ENCODE measurements at regions not wholly inside any gene's neighbourhood (a gene's known extent, or its start where the extent isn't known, plus 50 kb on each side); places are given as distances from the start of the nearest gene placed in this dataset.

DNA sequence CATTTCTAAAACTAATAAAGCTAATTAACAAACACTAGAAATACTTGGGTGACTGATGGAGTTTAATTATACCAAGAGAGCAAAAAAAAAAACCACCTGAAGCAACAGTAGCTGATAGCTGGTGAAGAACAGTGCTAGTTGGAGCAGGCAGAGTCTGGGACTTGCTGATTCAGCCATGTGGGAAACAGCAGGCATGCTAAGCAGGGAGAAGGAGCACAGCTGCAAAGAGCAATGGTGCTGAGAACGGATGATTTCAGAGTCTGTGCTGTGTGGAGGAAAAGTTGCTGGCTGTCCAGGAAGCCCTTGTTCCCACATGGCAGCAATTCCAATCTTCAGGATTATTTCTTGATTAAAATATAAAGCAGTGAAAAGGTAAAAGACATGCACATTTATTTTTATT is 68.8 kb downstream of the NPY1R start:
- CTCF ChIA-PET = no interaction called here
- POLR2A ChIA-PET = no interaction called here
- no peak for DNase-seq (ENCODE audit: extremely low spot score)
- TF ChIP-seq, protein P1, sequence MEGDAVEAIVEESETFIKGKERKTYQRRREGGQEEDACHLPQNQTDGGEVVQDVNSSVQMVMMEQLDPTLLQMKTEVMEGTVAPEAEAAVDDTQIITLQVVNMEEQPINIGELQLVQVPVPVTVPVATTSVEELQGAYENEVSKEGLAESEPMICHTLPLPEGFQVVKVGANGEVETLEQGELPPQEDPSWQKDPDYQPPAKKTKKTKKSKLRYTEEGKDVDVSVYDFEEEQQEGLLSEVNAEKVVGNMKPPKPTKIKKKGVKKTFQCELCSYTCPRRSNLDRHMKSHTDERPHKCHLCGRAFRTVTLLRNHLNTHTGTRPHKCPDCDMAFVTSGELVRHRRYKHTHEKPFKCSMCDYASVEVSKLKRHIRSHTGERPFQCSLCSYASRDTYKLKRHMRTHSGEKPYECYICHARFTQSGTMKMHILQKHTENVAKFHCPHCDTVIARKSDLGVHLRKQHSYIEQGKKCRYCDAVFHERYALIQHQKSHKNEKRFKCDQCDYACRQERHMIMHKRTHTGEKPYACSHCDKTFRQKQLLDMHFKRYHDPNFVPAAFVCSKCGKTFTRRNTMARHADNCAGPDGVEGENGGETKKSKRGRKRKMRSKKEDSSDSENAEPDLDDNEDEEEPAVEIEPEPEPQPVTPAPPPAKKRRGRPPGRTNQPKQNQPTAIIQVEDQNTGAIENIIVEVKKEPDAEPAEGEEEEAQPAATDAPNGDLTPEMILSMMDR (IDR thresholded peaks at IDR 0.05; ENCODE audit: control extremely low read depth, extremely low read depth, low read depth, missing control alignments) = no peak

DNA sequence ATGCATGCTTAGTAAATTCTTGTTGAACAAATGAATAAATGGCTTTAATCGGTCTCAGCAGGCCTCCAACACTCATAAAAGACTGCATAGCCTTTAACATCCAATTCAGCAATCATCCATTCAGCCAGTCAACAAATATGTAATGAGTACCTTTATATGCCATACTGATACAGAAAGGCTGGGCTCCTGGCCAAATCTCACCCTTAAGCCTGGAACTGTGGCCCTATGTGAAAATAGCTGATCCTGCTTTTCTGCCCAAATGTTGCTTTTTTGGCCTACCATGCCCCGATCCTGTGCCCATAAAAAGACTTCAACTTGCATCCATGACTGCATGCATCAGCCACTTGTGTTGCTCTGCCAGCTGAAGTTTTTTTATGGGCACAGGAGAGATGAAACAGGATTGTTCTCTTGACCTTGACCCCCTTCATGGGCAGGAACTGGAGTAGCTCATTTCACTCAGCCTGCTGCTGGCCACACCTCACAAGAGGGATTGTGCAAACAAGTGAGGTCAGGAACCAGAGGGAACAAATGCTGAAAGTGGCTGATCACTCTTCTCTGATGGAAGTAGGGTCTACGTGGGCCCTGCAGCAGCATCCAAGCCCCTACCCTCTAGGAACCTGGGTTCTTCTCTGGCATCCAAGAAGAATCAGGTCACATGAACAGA is 75.6 kb downstream of the NPY1R start:
- DNase-seq (ENCODE audit: extremely low spot score) = no peak
- TF ChIP-seq, protein P1 (IDR thresholded peaks at IDR 0.05; ENCODE audit: control extremely low read depth, extremely low read depth, low read depth, missing control alignments) = no peak
- ChIA-PET POLR2A (no interaction called here), CTCF (no interaction called here)

DNA sequence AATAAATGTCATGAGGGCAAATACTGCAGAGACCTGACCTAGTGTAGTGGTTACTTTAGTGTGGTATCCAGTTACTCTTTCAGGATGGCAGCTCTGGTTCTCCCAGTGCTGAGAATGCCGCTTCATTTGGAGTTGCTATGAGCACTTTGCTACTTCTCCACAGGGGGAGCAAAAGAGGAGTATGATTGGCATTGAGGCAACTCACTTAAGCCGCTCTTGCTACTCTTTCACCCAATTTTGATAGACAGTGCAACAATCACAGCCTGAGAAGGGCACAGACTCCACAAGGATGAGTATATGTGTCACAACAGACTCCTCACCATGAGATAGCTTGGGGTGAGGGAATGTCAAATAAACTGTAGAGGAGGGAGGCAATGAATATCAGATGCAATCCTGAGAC is 81.2 kb downstream of the NPY1R start:
- POLR2A ChIA-PET = no interaction called here
- CTCF ChIA-PET = interaction anchor here (1.7 kb wide), 1 partner anchor 16 kb away, joined by 4 read pairs; no protein-coding TSS in a partner anchor
- no peak for DNase-seq (ENCODE audit: extremely low spot score)
- TF ChIP-seq, protein P1 (IDR thresholded peaks at IDR 0.05; ENCODE audit: control extremely low read depth, extremely low read depth, low read depth, missing control alignments) = peak; percentile 16

DNA sequence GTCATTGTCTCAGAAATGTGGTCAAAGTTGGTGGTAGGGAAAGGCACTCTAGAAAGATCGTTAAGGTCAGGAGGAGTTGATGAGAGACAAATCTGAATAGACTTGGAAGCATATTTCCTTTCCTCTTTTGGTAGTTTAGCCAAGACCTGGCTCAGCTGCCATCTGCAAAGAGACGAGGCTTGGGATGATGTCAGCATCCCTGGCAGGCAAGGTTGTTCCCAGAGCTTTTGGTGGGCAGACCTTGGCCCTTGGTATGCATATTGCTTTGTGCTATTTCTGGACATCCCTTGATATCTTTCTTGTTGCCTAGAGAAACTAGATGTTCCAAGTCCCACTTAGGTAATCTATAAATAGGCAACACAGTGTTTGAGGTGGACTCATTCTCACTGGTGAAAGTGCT is 82.4 kb upstream of the NAF1 start:
- CTCF ChIA-PET = no interaction called here
- no peak for DNase-seq (ENCODE audit: extremely low spot score)
- TF ChIP-seq, protein P1 (IDR thresholded peaks at IDR 0.05; ENCODE audit: control extremely low read depth, extremely low read depth, low read depth, missing control alignments) = no peak
- POLR2A ChIA-PET = no interaction called here

DNA sequence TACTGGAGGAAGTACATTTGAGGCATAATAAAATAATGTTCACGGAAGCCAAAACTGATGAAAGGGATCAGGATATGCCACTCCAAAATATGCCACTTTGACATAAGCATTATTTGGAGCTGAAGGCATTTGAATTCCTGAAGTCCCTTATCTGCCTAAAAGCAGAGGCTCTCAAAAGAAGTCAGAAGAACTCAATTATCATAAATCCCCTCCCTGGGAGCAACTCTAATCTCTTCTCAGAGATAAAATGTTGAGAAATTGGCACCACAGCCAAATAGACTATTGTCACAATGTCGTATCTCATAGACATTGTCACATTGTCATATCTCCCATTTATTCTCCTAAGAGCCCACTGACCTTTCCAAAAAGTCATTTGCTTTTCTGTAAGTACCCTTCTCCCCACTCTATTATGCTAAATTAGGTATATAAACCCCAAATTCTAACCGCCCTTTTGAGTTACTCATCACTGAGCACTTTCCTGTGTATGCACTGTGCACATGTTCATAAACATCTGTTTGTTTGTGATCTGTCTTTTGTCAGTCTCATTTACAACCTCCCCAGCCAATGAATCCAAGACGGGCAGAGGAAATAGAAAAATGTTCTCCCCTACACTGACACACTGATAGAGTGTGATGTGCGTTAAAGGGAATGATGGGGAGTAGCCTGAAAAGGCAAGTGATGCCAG is 78.5 kb upstream of the NAF1 start:
- TF ChIP-seq, protein P1 (IDR thresholded peaks at IDR 0.05; ENCODE audit: control extremely low read depth, extremely low read depth, low read depth, missing control alignments) = no peak
- ChIA-PET POLR2A (no interaction called here), CTCF (interaction anchor here (1.0 kb wide), 1 partner anchor 12 kb away, joined by 3 read pairs; no protein-coding TSS in a partner anchor)
- DNase-seq (ENCODE audit: extremely low spot score) = no peak

DNA sequence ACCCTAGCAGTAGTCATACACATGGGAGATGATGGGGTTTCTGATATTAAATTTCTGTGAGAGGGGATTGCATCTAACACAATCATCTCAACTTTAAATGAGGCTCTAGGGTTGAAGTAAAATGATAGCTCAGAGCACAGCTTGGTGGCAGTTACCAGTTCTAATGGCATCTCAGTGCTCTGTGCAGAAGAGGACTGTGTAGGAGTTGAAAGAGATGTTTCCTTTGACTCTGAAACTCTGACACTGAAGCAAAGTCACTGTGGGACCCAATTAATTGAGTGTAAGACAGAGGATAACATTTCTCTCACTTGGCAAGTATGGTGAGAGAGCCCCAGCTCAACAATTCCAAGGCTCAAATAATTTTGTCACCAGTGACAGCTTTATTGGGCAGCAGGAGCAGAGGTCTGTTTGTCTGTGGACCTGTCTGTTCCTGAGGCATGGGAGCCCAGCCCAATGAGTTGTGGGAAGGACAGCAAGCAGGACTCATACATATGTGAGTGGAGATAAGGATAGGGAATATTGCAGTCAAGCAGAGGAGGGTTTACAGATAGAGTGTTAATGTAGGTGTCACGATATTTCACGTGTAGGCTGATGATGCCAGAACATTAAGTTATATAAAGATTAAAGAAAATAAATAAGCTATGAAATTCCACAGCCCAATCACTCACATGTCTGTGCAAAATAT is 76.7 kb upstream of the NAF1 start:
- no peak for DNase-seq (ENCODE audit: extremely low spot score)
- CTCF ChIA-PET = no interaction called here
- TF ChIP-seq, protein P1 (IDR thresholded peaks at IDR 0.05; ENCODE audit: control extremely low read depth, extremely low read depth, low read depth, missing control alignments) = no peak
- POLR2A ChIA-PET = no interaction called here

All from GM10248 (cell line).